Germinal center (tissue), 1 donor: ENCODE measurements at regions not wholly inside any gene's neighbourhood (a gene's known extent, or its start where the extent isn't known, plus 50 kb on each side); places are given as distances from the start of the nearest gene placed in this dataset.

Experiments used
- DNase-seq: peaks from one replicate; pipeline ENCODE4 v3.0.0; 2012; ENCODE audit warnings: mixed read lengths, low spot score

- DNase-seq, result no peak
These were observed 51.3 kb upstream of the CAV2 start for GRCh38 chr7:116447966-116448839.

GRCh38 chr7:116449441-116449840 is 50.1 kb upstream of the CAV2 start:
- no peak for DNase-seq
